Fibroblast of pulmonary artery (primary cell): ENCODE measurements at regions not wholly inside any gene's neighbourhood (a gene's known extent, or its start where the extent isn't known, plus 50 kb on each side); places are given as distances from the start of the nearest gene placed in this dataset.
A peak's percentile ranks its signal among the peaks of the same experiment; 100 is the strongest.

ENCODE experiments used
- DNase-seq: peaks from one replicate; pipeline ENCODE4 v3.0.0-alpha.2; 2010; ENCODE audit warnings: low read depth
- H3K4me3 ChIP-seq: replicated peaks from 2 replicates; pipeline ENCODE4 v1.5.1; 2011; ENCODE audit warnings: low read depth, mild to moderate bottlenecking, control low read depth, low read length, moderate library complexity
- CTCF ChIP-seq: IDR thresholded peaks from 2 replicates; pipeline ENCODE4 v1.5.1; 2011; ENCODE audit warnings: mild to moderate bottlenecking, control low read depth, low read length, inconsistent platforms; ENCODE audit errors: missing control alignments

GRCh38 chr2:215815960-215816359, 197.4 kb downstream of the MREG start:
- no peak for TF ChIP-seq CTCF
- no peak overlapping the region for H3K4me3 ChIP-seq
- no peak for DNase-seq

GRCh38 chr2:215812966-215813365, 200.4 kb downstream of the MREG start:
- no peak overlapping the region for H3K4me3 ChIP-seq
- peak; percentile 74 for DNase-seq
- no peak for TF ChIP-seq CTCF

- DNase-seq: no peak
- no peak for TF ChIP-seq CTCF
- no peak overlapping the region for H3K4me3 ChIP-seq
Observed at GRCh38 chr2:215811409-215812345, 201.7 kb downstream of the MREG start.

GRCh38 chr2:215811003-215811402, 202.3 kb downstream of the MREG start:
- no peak overlapping the region for H3K4me3 ChIP-seq
- TF ChIP-seq CTCF: no peak
- no peak for DNase-seq

GRCh38 chr2:215808996-215809395, 204.4 kb downstream of the MREG start:
- H3K4me3 ChIP-seq: peak overlapping the region; percentile 23
- TF ChIP-seq CTCF: peak; percentile 55
- peak; percentile 53 for DNase-seq

- H3K4me3 ChIP-seq: no peak overlapping the region
- no peak for TF ChIP-seq CTCF
Observed at GRCh38 chr2:215808194-215808593, 205.2 kb downstream of the MREG start.

GRCh38 chr2:215805493-215805892, 207.9 kb downstream of the MREG start:
- H3K4me3 ChIP-seq: no peak overlapping the region
- no peak for TF ChIP-seq CTCF
- no peak for DNase-seq

More at GRCh38 chr2:215808194-215808593, 205.2 kb downstream of the MREG start:
- DNase-seq: no peak
